Tibial artery (tissue), 4 donors: ENCODE measurements at regions not wholly inside any gene's neighbourhood (a gene's known extent, or its start where the extent isn't known, plus 50 kb on each side); places are given as distances from the start of the nearest gene placed in this dataset.

ENCODE experiments used
- DNase-seq, 2 donors: peaks; one replicate each; pipeline ENCODE4 v3.0.0-alpha.2; 2019
- H3K27ac ChIP-seq, 2 donors: fragments of 200-600 bp; sonication (generic) in 1 of 2; 1 replicate in 1 of 2; 2 replicates in 1 of 2; pipeline ENCODE4 v1.5.1; 2018 to 2019; ENCODE audit warnings: mild to moderate bottlenecking in 1 of 2
- H3K27me3 ChIP-seq, 2 donors: fragments of 200-600 bp; sonication (generic) in 1 of 2; one replicate each; pipeline versions ENCODE4 v1.5.1 to v1.6.0; 2016 to 2019
- H3K36me3 ChIP-seq, 3 donors: fragments of 200-600 bp; sonication (generic) in 2 of 3; one replicate each; pipeline ENCODE4 v1.5.1; 2016 to 2019; ENCODE audit warnings: mild to moderate bottlenecking in 2 of 3
- H3K4me1 ChIP-seq, 4 donors: fragments of 200-600 bp; sonication (generic) in 2 of 4; 1 replicate in 3 of 4; 2 replicates in 1 of 4; pipeline ENCODE4 v1.5.1; 2016 to 2019
- H3K4me3 ChIP-seq, 2 donors: fragments of 200-600 bp; sonication (generic) in 1 of 2; 1 replicate in 1 of 2; 2 replicates in 1 of 2; pipeline ENCODE4 v1.5.1; 2018 to 2019; ENCODE audit warnings: mild to moderate bottlenecking in 2 of 2
- H3K9me3 ChIP-seq, 3 donors: fragments of 200-600 bp; sonication (generic) in 1 of 3; one replicate each; pipeline ENCODE4 v1.5.1; 2016 to 2019
- intact Hi-C: fragments of 100-400 bp; cut with DNase I; formaldehyde crosslinking; loops from one replicate; pipeline ENCODE4 v1.15.0; 2023; ENCODE audit warnings: low total_unique reads
- TF ChIP-seq, protein P1 (sequence below), 2 experiments: fragments of 200-600 bp in 1 of 2; fragments of 450-650 bp in 1 of 2; IDR thresholded peaks; one replicate each; pipeline ENCODE4 v1.5.1; 2017 to 2019; ENCODE audit warnings: antibody characterized with exemption in 2 of 2, mild to moderate bottlenecking in 1 of 2, moderate library complexity in 1 of 2

DNA sequence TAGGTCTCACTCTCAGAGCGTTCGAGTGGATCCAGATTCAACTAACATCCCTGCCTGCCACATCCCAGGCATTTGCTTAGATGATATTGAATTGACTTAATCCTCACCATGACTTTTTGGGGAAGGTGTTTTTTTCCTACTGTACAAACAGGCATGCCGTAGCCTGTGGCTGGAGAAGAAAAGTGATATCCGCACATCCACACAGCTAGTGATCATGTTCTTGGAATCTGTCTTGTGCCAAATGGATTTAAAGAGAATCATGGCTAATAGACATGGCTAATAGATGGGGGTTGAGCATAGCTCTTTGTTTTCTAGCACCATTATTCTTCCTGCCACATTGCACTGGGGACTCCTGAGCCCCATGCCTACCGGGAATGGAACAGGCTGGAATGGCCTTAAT lies 82.1 kb upstream of the THY1 start:
- no peak for DNase-seq
- peaks cover 0 to 24% of the 10 kb centered on the region in 2 donors for H3K27me3 ChIP-seq
- intact Hi-C loops = no loop called here

DNA sequence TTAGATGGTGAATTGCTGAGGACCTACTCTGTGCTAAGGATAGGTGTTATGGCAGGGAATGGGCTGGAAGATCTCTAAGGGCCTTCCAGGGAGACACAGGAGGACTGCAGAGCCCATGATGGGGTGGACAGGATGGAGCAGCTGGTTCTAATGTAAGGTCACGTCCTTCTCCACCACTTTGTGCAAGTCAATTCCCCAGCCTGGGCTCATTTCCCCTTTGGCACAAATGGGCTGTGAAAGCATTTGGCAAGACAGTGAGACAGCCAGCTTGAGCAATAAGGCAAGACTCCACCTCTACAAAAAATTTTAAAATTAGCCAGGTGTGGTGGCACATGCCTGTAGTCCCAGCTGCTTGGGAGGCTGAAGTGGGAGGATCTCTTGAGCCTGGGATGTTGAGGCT lies 81.4 kb upstream of the THY1 start:
- Histone ChIP-seq H3K36me3 (no peaks in the 10 kb centered on the region), H3K4me1 (no peaks in the 10 kb centered on the region), H3K27me3 (peaks cover 0 to 24% of the 10 kb centered on the region in 2 donors), H3K27ac (no peak overlapping the region), H3K9me3 (no peaks in the 10 kb centered on the region), H3K4me3 (no peak overlapping the region)
- TF ChIP-seq, protein P1, sequence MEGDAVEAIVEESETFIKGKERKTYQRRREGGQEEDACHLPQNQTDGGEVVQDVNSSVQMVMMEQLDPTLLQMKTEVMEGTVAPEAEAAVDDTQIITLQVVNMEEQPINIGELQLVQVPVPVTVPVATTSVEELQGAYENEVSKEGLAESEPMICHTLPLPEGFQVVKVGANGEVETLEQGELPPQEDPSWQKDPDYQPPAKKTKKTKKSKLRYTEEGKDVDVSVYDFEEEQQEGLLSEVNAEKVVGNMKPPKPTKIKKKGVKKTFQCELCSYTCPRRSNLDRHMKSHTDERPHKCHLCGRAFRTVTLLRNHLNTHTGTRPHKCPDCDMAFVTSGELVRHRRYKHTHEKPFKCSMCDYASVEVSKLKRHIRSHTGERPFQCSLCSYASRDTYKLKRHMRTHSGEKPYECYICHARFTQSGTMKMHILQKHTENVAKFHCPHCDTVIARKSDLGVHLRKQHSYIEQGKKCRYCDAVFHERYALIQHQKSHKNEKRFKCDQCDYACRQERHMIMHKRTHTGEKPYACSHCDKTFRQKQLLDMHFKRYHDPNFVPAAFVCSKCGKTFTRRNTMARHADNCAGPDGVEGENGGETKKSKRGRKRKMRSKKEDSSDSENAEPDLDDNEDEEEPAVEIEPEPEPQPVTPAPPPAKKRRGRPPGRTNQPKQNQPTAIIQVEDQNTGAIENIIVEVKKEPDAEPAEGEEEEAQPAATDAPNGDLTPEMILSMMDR (IDR thresholded peaks at IDR 0.05) = no peak
- intact Hi-C loops = no loop called here
- no peak for DNase-seq

More for the DNA sequence above, 82.1 kb upstream of the THY1 start:
- no peak overlapping the region for H3K27ac ChIP-seq
- no peaks in the 10 kb centered on the region for H3K4me1 ChIP-seq
- no peaks in the 10 kb centered on the region for H3K9me3 ChIP-seq
- TF ChIP-seq, protein P1 (IDR thresholded peaks at IDR 0.05) = no peak
- no peak overlapping the region for H3K4me3 ChIP-seq
- H3K36me3 ChIP-seq = no peaks in the 10 kb centered on the region

DNA sequence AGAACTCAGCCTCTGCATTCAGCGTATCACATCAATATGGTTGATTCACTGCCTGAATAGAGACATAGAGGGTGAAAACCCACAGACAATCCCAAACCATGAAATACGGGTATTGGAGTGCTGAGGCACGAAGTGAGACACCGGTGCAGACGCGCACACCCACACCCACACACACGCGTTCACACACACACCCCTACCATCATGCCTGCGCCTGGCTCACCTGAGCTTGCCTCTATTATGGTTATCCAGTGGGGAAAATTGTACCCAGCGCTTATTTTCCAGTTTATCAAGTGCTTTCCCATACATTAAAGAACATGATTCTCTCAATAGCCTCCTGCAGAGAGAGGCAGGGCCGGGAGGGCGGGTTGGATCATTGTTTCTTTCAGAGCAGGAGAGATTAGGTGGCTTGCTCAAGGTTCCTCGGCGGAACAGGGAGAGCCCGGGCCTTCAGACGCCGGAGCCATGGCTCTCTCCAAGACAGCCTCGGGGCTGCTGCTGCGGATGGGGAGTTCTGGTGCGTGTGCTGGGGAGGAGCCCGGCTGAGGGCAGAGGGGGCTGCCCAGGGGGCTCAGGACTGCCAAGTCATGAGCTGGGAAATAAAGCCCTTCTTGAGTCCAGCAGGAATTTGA lies 78.9 kb upstream of the THY1 start:
- Histone ChIP-seq H3K36me3 (no peaks in the 10 kb centered on the region), H3K4me1 (no peaks in the 10 kb centered on the region), H3K27me3 (peaks cover 0 to 34% of the 10 kb centered on the region in 2 donors), H3K27ac (no peak overlapping the region), H3K4me3 (no peak overlapping the region), H3K9me3 (no peaks in the 10 kb centered on the region)
- DNase-seq = no peak
- TF ChIP-seq, protein P1 (IDR thresholded peaks at IDR 0.05) = no peak
- intact Hi-C loops = no loop called here

DNA sequence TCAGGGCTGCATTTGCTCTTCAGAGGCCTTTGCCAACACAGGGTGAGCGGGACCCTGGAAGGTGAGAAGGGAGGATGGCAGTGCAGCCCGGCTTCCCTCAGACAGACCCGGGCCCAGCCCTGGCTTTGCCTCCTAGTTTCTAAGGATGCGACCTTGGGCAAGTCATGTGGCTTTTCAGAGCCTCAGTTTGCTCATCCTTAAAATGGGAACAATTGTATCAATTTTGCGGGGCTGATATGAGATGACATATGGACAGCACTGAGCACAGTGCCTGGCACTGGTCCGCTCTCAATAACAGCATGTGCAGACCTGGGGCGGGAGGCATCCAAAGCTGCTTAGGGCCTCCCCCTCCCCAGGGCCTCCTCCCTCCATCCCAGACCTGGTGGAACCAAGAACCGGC lies 74.7 kb upstream of the THY1 start:
- H3K36me3 ChIP-seq = no peaks in the 10 kb centered on the region
- no peak overlapping the region for H3K4me3 ChIP-seq
- no peak overlapping the region for H3K27ac ChIP-seq
- H3K4me1 ChIP-seq = no peaks in the 10 kb centered on the region
- TF ChIP-seq, protein P1 (IDR thresholded peaks at IDR 0.05) = no peak
- intact Hi-C loops = no loop called here
- peaks cover 0 to 43% of the 10 kb centered on the region in 2 donors for H3K27me3 ChIP-seq
- H3K9me3 ChIP-seq = no peaks in the 10 kb centered on the region
- no peak for DNase-seq

DNA sequence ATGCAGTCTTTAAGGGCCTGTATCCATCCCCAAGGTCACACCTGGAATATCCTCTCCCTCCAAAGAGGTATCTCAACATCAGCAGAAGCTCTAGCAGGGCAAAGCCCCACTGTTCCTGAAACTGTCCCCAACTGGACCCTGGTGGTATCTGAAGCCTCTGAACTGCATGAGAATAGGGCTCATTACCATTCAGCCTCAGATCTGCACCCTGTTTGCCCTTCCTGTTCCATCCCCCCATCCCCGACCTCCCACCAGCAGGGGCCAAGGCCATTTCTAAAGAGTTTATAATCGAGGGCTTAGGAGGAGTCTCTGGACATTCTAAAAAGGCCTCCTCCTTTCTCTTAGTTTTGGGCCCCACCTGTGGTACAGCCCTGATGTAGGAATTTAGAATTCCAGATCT lies 74.0 kb upstream of the THY1 start:
- H3K4me3 ChIP-seq = no peak overlapping the region
- no peak overlapping the region for H3K27ac ChIP-seq
- no peaks in the 10 kb centered on the region for H3K4me1 ChIP-seq
- DNase-seq = no peak
- TF ChIP-seq, protein P1 (IDR thresholded peaks at IDR 0.05) = no peak
- peaks cover 0 to 38% of the 10 kb centered on the region in 2 donors for H3K27me3 ChIP-seq
- intact Hi-C loops = no loop called here
- H3K9me3 ChIP-seq = no peaks in the 10 kb centered on the region
- H3K36me3 ChIP-seq = no peaks in the 10 kb centered on the region

DNA sequence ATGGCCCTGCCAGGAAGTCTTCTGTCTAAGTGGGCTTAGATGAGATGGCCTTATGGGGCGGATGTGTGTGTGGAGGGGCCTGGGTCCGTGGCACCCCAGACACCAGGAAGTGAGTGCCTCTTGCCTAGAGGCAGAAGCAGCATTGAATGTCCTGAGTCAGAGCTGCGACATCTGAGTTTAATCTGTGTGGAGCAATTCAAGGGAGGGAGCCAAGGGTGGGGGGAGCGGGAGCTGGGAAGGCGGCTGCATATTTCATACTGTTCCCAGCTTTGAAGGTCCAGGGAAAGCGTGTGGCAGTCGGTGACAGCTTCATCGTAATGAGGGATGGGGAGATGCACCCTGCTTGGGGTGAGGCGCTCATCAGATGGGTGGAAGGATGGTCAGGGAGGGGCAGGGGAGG lies 73.5 kb upstream of the THY1 start:
- no peaks in the 10 kb centered on the region for H3K36me3 ChIP-seq
- H3K27ac ChIP-seq = no peak overlapping the region
- no peaks in the 10 kb centered on the region for H3K4me1 ChIP-seq
- TF ChIP-seq, protein P1 (IDR thresholded peaks at IDR 0.05) = no peak
- intact Hi-C loops = no loop called here
- peaks cover 0 to 38% of the 10 kb centered on the region in 2 donors for H3K27me3 ChIP-seq
- H3K9me3 ChIP-seq = no peaks in the 10 kb centered on the region
- H3K4me3 ChIP-seq = no peak overlapping the region
- DNase-seq = no peak
